Kidney epithelial cell (primary cell): ENCODE measurements at regions not wholly inside any gene's neighbourhood (a gene's known extent, or its start where the extent isn't known, plus 50 kb on each side); places are given as distances from the start of the nearest gene placed in this dataset.

Experiments used
- DNase-seq: peaks from one replicate; pipeline ENCODE4 v3.0.0-alpha.2; 2010; ENCODE audit warnings: low read depth
- H3K27me3 ChIP-seq: 2 replicates; pipeline ENCODE4 v1.6.0; 2011; ENCODE audit warnings: low read length; ENCODE audit not compliant: control insufficient read depth, insufficient read depth
- H3K36me3 ChIP-seq: 2 replicates; pipeline ENCODE4 v1.5.1; 2011; ENCODE audit warnings: low read length; ENCODE audit not compliant: control insufficient read depth, insufficient read depth
- H3K4me3 ChIP-seq: 2 replicates; pipeline ENCODE4 v1.5.1; 2011; ENCODE audit warnings: low read depth, mild to moderate bottlenecking, control low read depth, low read length
- TF ChIP-seq, protein P1 (sequence below): IDR thresholded peaks from 2 replicates; pipeline ENCODE4 v1.5.1; 2011; ENCODE audit warnings: mild to moderate bottlenecking, moderate library complexity, low read length, control low read depth, inconsistent platforms; ENCODE audit not compliant: insufficient read depth, poor library complexity, severe bottlenecking

DNA sequence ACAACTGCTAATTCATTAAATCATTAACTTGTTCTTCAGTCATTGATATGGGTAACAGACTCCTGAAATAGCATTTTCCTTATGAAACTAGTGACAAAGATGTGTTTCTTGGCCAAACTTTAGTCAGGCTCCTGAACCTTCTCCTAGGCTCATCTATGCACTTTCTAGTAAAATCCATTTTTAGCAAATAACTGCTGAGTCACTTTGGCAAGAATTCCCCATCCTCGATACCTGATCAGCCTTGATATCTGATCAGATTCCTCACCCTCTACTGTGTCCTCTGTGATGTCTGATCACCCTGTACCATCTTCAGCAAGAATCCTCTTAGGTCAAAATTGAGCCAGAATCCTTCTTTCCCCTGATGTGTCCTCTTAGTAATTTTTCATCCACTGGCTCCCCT, 161.2 kb upstream of the TAPT1 start:
- H3K36me3 ChIP-seq = no peaks in the 10 kb centered on the region
- no peaks in the 10 kb centered on the region for H3K27me3 ChIP-seq
- no peak overlapping the region for H3K4me3 ChIP-seq
- DNase-seq = no peak
- TF ChIP-seq, protein P1, sequence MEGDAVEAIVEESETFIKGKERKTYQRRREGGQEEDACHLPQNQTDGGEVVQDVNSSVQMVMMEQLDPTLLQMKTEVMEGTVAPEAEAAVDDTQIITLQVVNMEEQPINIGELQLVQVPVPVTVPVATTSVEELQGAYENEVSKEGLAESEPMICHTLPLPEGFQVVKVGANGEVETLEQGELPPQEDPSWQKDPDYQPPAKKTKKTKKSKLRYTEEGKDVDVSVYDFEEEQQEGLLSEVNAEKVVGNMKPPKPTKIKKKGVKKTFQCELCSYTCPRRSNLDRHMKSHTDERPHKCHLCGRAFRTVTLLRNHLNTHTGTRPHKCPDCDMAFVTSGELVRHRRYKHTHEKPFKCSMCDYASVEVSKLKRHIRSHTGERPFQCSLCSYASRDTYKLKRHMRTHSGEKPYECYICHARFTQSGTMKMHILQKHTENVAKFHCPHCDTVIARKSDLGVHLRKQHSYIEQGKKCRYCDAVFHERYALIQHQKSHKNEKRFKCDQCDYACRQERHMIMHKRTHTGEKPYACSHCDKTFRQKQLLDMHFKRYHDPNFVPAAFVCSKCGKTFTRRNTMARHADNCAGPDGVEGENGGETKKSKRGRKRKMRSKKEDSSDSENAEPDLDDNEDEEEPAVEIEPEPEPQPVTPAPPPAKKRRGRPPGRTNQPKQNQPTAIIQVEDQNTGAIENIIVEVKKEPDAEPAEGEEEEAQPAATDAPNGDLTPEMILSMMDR = no peak

DNA sequence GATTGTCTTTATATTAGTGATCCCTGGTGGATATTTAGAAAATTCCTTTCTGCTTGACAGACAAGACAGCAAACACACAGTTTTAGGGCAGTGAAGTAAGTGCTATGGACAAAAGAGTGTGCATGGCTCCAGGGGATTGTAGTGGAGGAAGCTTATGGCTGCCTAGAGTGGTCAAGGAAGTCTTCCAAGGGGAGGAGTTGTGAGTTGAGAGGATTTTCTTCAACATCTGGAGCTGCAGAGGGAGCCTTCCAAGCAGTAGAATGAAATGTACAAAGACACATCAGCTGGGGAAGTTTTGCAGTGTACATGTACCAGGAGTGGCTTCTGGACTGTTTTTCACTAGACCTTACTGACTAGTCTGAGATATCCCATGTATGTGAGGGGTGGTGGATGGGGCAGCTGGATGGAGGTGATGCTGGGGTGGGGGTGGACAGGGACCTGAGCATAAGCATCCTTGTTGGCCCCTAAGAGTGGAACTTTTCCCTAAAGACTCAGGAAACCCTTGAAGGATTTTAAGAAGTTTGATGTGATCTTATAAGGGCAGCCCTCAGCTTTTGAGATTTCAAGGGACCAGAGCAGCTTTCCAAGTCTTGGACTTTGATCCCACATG, 160.5 kb upstream of the TAPT1 start:
- H3K36me3 ChIP-seq = no peaks in the 10 kb centered on the region
- H3K27me3 ChIP-seq = no peaks in the 10 kb centered on the region
- DNase-seq = no peak
- TF ChIP-seq, protein P1 = no peak
- H3K4me3 ChIP-seq = no peak overlapping the region

DNA sequence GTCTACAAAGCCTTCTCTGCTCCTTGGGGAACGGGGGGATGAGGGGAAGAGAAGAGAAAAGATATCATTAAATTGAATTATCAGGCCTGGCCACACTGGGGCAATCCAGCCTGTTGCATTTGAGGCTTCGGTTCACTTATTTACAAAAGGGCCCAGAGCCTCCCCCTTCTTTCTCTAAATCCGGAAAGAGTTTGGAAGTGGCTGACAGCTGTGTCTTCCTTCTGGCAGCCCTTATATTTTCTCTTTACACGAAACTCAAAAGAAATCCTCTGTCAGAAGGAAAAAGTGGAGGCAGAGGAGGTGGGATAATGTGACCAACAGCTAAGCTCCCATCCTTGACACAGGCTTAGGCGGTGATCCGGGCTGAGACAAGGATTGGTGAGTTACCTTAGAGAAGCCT, 158.3 kb upstream of the TAPT1 start:
- no peak for DNase-seq
- no peaks in the 10 kb centered on the region for H3K27me3 ChIP-seq
- H3K36me3 ChIP-seq = no peaks in the 10 kb centered on the region
- TF ChIP-seq, protein P1 = no peak
- no peak overlapping the region for H3K4me3 ChIP-seq

DNA sequence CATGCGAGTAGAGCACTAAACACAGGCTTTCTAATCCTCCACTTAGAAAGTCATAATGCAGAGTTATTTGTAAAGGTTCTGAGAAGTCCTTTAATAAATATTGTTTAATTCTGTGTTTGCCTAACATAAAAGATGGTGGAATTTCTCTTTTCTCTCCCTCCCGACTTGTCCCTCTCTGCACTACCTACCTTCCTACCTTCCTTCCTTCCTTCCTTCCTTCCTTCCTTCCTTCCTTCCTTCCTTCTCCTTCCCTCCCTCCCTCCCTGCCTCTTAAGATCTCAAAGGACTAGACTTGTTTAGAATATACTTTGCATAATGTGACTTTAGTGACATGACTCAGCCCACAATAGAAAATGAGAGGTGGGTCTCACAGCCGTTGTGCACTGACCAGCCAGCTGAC, 156.3 kb upstream of the TAPT1 start:
- no peaks in the 10 kb centered on the region for H3K36me3 ChIP-seq
- no peaks in the 10 kb centered on the region for H3K27me3 ChIP-seq
- no peak overlapping the region for H3K4me3 ChIP-seq
- TF ChIP-seq, protein P1 = no peak
- DNase-seq = no peak

DNA sequence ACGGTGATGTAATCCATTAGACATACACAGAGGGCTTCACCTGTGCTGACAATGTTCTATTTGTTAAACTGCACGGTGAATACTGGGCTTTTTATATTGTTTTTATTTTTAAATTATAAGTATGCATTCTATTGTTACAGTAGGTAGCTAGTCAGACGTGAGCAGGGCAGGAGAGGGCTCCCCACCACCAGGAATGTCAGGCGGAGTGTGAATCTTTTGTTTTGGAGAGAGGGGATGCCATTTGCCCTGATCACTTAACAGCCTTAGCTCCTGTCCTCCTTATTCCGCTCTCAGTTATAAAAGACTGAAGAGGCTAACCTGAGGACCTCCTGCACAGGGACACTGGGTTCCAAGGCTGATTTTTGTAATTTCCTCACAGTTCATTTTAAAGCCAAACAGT, 151.6 kb upstream of the TAPT1 start:
- TF ChIP-seq, protein P1 = no peak
- Histone ChIP-seq H3K27me3 (no peaks in the 10 kb centered on the region), H3K36me3 (no peaks in the 10 kb centered on the region), H3K4me3 (no peak overlapping the region)
- DNase-seq = no peak

DNA sequence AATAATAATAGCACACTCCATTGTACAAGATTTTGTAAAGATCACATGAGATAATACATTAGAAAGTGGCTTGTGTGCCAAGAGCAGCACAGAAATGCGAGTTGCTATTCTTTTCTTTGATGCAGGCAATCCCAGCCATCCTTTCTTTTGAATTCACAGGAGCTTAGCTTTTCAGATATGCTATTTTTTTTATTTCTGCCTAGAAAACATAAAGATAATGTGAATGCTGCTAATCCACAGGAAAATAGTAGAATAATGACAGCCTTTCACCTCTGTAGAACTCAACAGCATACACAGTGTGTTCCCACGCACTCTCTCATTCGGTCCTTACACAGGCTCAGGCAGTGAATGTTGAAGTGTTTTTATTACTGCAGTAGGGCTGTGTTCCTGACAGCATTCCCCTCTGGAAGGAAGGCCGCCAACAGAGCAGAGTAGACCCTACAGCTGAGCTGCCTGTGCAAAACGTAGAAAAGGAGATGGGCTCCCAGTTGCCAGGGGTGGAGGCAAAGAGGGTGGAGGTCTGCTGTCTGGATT, 138.8 kb upstream of the TAPT1 start:
- TF ChIP-seq, protein P1 = no peak
- no peak for DNase-seq
- H3K36me3 ChIP-seq = no peaks in the 10 kb centered on the region
- H3K4me3 ChIP-seq = no peak overlapping the region
- no peaks in the 10 kb centered on the region for H3K27me3 ChIP-seq
